H9 (cell line): ENCODE measurements at regions not wholly inside any gene's neighbourhood (a gene's known extent, or its start where the extent isn't known, plus 50 kb on each side); places are given as distances from the start of the nearest gene placed in this dataset.
A peak's percentile ranks its signal among the peaks of the same experiment; 100 is the strongest.

Experiments
- DNase-seq: peaks from one replicate; pipeline ENCODE4 v3.0.0-alpha.2; 2017
- H2AFZ ChIP-seq: one replicate; pipeline ENCODE4 v1.6.1; 2013; ENCODE audit warnings: mild to moderate bottlenecking, low read length, control low read depth, moderate library complexity
- H2AK5ac ChIP-seq: 2 replicates; pipeline ENCODE4 v1.6.1; 2013; ENCODE audit warnings: low read length, control low read depth, mixed read lengths; ENCODE audit not compliant: insufficient read length
- H2BK120ac ChIP-seq: one replicate; pipeline ENCODE4 v1.6.1; 2013; ENCODE audit warnings: low read depth, mild to moderate bottlenecking, low read length, control low read depth, inconsistent platforms; ENCODE audit not compliant: poor library complexity, severe bottlenecking
- H2BK12ac ChIP-seq: 2 replicates; pipeline ENCODE4 v1.6.1; 2013; ENCODE audit warnings: low read length, control low read depth, mixed read lengths, low read depth; ENCODE audit not compliant: insufficient read length
- H2BK15ac ChIP-seq: 2 replicates; pipeline ENCODE4 v1.6.1; 2013; ENCODE audit warnings: low read depth, low read length, control low read depth
- H2BK20ac ChIP-seq: one replicate; pipeline ENCODE4 v1.6.1; 2013; ENCODE audit warnings: low read depth, mild to moderate bottlenecking, low read length, control low read depth, inconsistent platforms; ENCODE audit not compliant: poor library complexity, severe bottlenecking
- H2BK5ac ChIP-seq: 2 replicates; pipeline ENCODE4 v1.6.1; 2013; ENCODE audit warnings: low read length, control low read depth, mixed read lengths; ENCODE audit not compliant: insufficient read length
- H3K14ac ChIP-seq: 2 replicates; pipeline ENCODE4 v1.6.1; 2013; ENCODE audit warnings: low read length, control low read depth; ENCODE audit not compliant: insufficient read depth
- H3K18ac ChIP-seq: 2 replicates; pipeline ENCODE4 v1.6.1; 2013; ENCODE audit warnings: low read depth, mild to moderate bottlenecking, mixed read lengths, low read length, control low read depth; ENCODE audit not compliant: insufficient read length
- H3K23ac ChIP-seq: 2 replicates; pipeline ENCODE4 v1.6.1; 2013; ENCODE audit warnings: low read length, control low read depth, mixed read lengths, low read depth; ENCODE audit not compliant: insufficient read length
- H3K23me2 ChIP-seq: 2 replicates; pipeline ENCODE4 v1.6.1; 2013; ENCODE audit warnings: low read depth, mild to moderate bottlenecking, mixed read lengths, low read length, control low read depth; ENCODE audit not compliant: insufficient read length, poor library complexity, severe bottlenecking
- H3K27ac ChIP-seq: 2 replicates; pipeline ENCODE4 v1.5.1; 2013; ENCODE audit warnings: low read length, control low read depth, mixed read lengths, low read depth; ENCODE audit not compliant: insufficient read length
- H3K27me3 ChIP-seq: 2 replicates; pipeline ENCODE4 v1.6.1; 2013; ENCODE audit warnings: low read length, control low read depth, inconsistent platforms; ENCODE audit not compliant: insufficient read depth
- H3K4ac ChIP-seq: 2 replicates; pipeline ENCODE4 v1.6.1; 2013; ENCODE audit warnings: low read depth, mild to moderate bottlenecking, control low read depth, inconsistent platforms, low read length, moderate library complexity
- H3K4me1 ChIP-seq: 2 replicates; pipeline ENCODE4 v1.6.1; 2013; ENCODE audit warnings: low read length, control low read depth, inconsistent platforms; ENCODE audit not compliant: insufficient read depth
- H3K4me2 ChIP-seq: 2 replicates; pipeline ENCODE4 v1.6.1; 2013; ENCODE audit warnings: low read length, control low read depth, mixed read lengths; ENCODE audit not compliant: insufficient read length, insufficient read depth
- H3K56ac ChIP-seq: 2 replicates; pipeline ENCODE4 v1.6.1; 2013; ENCODE audit warnings: low read depth, mild to moderate bottlenecking, mixed read lengths, low read length, control low read depth; ENCODE audit not compliant: insufficient read length
- H3K79me1 ChIP-seq: 2 replicates; pipeline ENCODE4 v1.6.1; 2013; ENCODE audit warnings: low read depth, mild to moderate bottlenecking, moderate library complexity, low read length, control low read depth, inconsistent platforms; ENCODE audit not compliant: insufficient read depth, poor library complexity, severe bottlenecking
- H3K79me2 ChIP-seq: 2 replicates; pipeline ENCODE4 v1.6.1; 2013; ENCODE audit warnings: low read length, control low read depth, inconsistent platforms; ENCODE audit not compliant: insufficient read depth
- H3K9ac ChIP-seq: 2 replicates; pipeline ENCODE4 v1.6.1; 2013; ENCODE audit warnings: low read length, control low read depth, mixed read lengths; ENCODE audit not compliant: insufficient read length; ENCODE audit errors: extremely low read depth
- H3K9me3 ChIP-seq: one replicate; pipeline ENCODE4 v1.6.1; 2013; ENCODE audit warnings: low read depth, low read length, inconsistent platforms; ENCODE audit not compliant: control insufficient read depth
- H3T11ph ChIP-seq: one replicate; pipeline ENCODE4 v1.6.1; 2013; ENCODE audit warnings: mild to moderate bottlenecking, low read length, control low read depth, inconsistent platforms
- H4K20me1 ChIP-seq: one replicate; pipeline ENCODE4 v1.6.1; 2013; ENCODE audit not compliant: control insufficient read depth, insufficient read length, insufficient read depth
- H4K5ac ChIP-seq: 2 replicates; pipeline ENCODE4 v1.6.1; 2013; ENCODE audit warnings: low read depth, mild to moderate bottlenecking, mixed read lengths, low read length, control low read depth; ENCODE audit not compliant: insufficient read length
- H4K8ac ChIP-seq: replicated peaks from 2 replicates; pipeline ENCODE4 v1.6.1; 2013; ENCODE audit warnings: low read length, control low read depth, mixed read lengths, low read depth; ENCODE audit not compliant: insufficient read length
- H4K91ac ChIP-seq: 2 replicates; pipeline ENCODE4 v1.6.1; 2013; ENCODE audit warnings: low read depth, mild to moderate bottlenecking, moderate library complexity, mixed read lengths, low read length, control low read depth; ENCODE audit not compliant: insufficient read length
- H3K27ac Mint-ChIP-seq, 3 experiments: 2 replicates in 2 of 3; 3 replicates in 1 of 3; pipeline ENCODE4 v1.8.0; 2020 to 2021; ENCODE audit warnings: mixed read lengths in 3 of 3, mild to moderate bottlenecking in 1 of 3, moderate library complexity in 1 of 3
- H3K27me3 Mint-ChIP-seq: 2 replicates; pipeline ENCODE4 v1.8.0; 2021; ENCODE audit warnings: low read depth, mild to moderate bottlenecking, moderate library complexity, mixed read lengths
- H3K36me3 Mint-ChIP-seq, 3 experiments: 2 replicates in 2 of 3; 3 replicates in 1 of 3; pipeline ENCODE4 v1.8.0; 2020 to 2021; ENCODE audit warnings: low read depth in 3 of 3, mixed read lengths in 3 of 3; ENCODE audit not compliant: insufficient read depth in 1 of 3
- H3K4me1 Mint-ChIP-seq, 2 experiments: 2 replicates each; pipeline ENCODE4 v1.8.0; 2020; ENCODE audit warnings: mixed read lengths in 2 of 2
- H3K4me3 Mint-ChIP-seq, 2 experiments: 2 replicates in 1 of 2; 3 replicates in 1 of 2; pipeline ENCODE4 v1.8.0; 2020 to 2021; ENCODE audit warnings: mild to moderate bottlenecking in 2 of 2, mixed read lengths in 2 of 2, moderate library complexity in 1 of 2
- H3K9me3 Mint-ChIP-seq, 2 experiments: 2 replicates in 1 of 2; 3 replicates in 1 of 2; pipeline ENCODE4 v1.8.0; 2020; ENCODE audit warnings: mild to moderate bottlenecking in 2 of 2, mixed read lengths in 2 of 2, moderate library complexity in 1 of 2
- WGBS: extraction: QIAGEN DNeasy Blood & Tissue Kit; methylation state at CpG from one replicate; pipeline ENCODE4 v1.1.7; 2013; ENCODE audit warnings: missing lambda C conversion rate, low lambda C conversion rate, mixed read lengths; ENCODE audit not compliant: insufficient read length; ENCODE audit errors: extremely low coverage; 5-methylcytosine and 5-hydroxymethylcytosine counted together
- TF ChIP-seq, protein P1 (sequence below): fragments of 200-600 bp; sonication (generic); conservative IDR thresholded peaks from 3 replicates; pipeline ENCODE4 v1.8.0; 2021; ENCODE audit warnings: antibody characterized with exemption, mild to moderate bottlenecking

DNA sequence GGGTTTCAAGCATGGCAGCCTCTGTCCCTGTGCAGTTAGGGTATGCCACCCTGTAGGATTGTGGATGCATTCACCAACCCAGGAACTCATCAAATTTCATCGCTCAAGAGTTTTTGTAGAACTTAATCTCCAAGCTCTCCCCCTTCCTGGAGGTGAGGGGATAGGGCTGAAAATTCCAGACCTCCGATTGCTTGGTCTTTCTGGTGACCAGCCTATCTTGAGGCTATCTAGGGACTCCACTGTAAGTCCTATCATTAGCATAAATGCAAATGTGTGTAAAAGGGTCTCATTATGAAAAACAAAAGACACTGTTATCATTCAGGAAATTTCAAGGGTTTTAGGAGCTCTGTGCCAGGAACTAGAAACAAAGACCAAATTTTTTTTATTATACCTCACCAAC, 244.0 kb downstream of the DUSP6 start:
- Mint-ChIP-seq H3K27ac (peak overlapping the region in 1 of 3 experiments; percentile 31; a peak in 2 of 7 replicates), H3K27me3 (no peaks in the 10 kb centered on the region), H3K4me1 (peaks cover 20 to 23% of the 10 kb centered on the region in 2 experiments), H3K4me3 (no peak overlapping the region), H3K9me3 (no peaks in the 10 kb centered on the region), H3K36me3 (peaks cover 0 to 1% (median 0%) of the 10 kb centered on the region in 3 experiments; a peak in 1 of 7 replicates)
- H2AFZ ChIP-seq: no peak overlapping the region
- no peak overlapping the region for H4K8ac ChIP-seq
- TF ChIP-seq, protein P1, sequence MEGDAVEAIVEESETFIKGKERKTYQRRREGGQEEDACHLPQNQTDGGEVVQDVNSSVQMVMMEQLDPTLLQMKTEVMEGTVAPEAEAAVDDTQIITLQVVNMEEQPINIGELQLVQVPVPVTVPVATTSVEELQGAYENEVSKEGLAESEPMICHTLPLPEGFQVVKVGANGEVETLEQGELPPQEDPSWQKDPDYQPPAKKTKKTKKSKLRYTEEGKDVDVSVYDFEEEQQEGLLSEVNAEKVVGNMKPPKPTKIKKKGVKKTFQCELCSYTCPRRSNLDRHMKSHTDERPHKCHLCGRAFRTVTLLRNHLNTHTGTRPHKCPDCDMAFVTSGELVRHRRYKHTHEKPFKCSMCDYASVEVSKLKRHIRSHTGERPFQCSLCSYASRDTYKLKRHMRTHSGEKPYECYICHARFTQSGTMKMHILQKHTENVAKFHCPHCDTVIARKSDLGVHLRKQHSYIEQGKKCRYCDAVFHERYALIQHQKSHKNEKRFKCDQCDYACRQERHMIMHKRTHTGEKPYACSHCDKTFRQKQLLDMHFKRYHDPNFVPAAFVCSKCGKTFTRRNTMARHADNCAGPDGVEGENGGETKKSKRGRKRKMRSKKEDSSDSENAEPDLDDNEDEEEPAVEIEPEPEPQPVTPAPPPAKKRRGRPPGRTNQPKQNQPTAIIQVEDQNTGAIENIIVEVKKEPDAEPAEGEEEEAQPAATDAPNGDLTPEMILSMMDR: no peak
- H4K91ac ChIP-seq: no peak overlapping the region
- no peaks in the 10 kb centered on the region for H3K23me2 ChIP-seq
- no peaks in the 10 kb centered on the region for H3K9me3 ChIP-seq
- no peaks in the 10 kb centered on the region for H3K79me2 ChIP-seq
- H3K4me2 ChIP-seq: no peak overlapping the region
- H3K14ac ChIP-seq: no peak overlapping the region
- no peaks in the 10 kb centered on the region for H3K27me3 ChIP-seq
- no peak overlapping the region for H2AK5ac ChIP-seq
- no peak overlapping the region for H3K9ac ChIP-seq
- H4K5ac ChIP-seq: no peak overlapping the region
- DNase-seq: no peak
- WGBS: no CpG with 5 or more reads among the region's 2 CpGs
- no peak overlapping the region for H3K23ac ChIP-seq
- H3K4ac ChIP-seq: no peak overlapping the region
- no peak overlapping the region for H2BK120ac ChIP-seq
- no peaks in the 10 kb centered on the region for H3K79me1 ChIP-seq
- H3K18ac ChIP-seq: no peak overlapping the region
- H3K56ac ChIP-seq: no peak overlapping the region
- no peaks in the 10 kb centered on the region for H4K20me1 ChIP-seq
- no peak overlapping the region for H2BK12ac ChIP-seq
- no peak overlapping the region for H3T11ph ChIP-seq
- no peak overlapping the region for H2BK5ac ChIP-seq
- no peak overlapping the region for H2BK15ac ChIP-seq
- H2BK20ac ChIP-seq: no peak overlapping the region
- H3K4me1 ChIP-seq: peaks cover 4% of the 10 kb centered on the region; the same call in 1 of the 2 replicates
- no peak overlapping the region for H3K27ac ChIP-seq
